WERI-Rb-1 (cell line): ENCODE measurements at regions not wholly inside any gene's neighbourhood (a gene's known extent, or its start where the extent isn't known, plus 50 kb on each side); places are given as distances from the start of the nearest gene placed in this dataset.

Experiments used
- DNase-seq: peaks from one replicate; pipeline ENCODE4 v3.0.0-alpha.2; 2020
- H3K27ac ChIP-seq: fragments of 250-450 bp; sonication (Bioruptor Pico); 2 replicates; pipeline ENCODE4 v1.5.1; 2020; ENCODE audit warnings: mild to moderate bottlenecking, moderate library complexity
- H3K27me3 ChIP-seq: fragments of 250-450 bp; sonication (Bioruptor Pico); 2 replicates; pipeline ENCODE4 v1.5.1; 2021; ENCODE audit warnings: mild to moderate bottlenecking, low read depth, moderate library complexity; ENCODE audit not compliant: insufficient read depth, severe bottlenecking
- H3K36me3 ChIP-seq: fragments of 250-450 bp; sonication (Bioruptor Pico); 2 replicates; pipeline ENCODE4 v1.5.1; 2020; ENCODE audit warnings: mild to moderate bottlenecking, moderate library complexity
- H3K4me3 ChIP-seq: 2 replicates; pipeline ENCODE4 v1.5.1; 2011; ENCODE audit warnings: low read depth, mild to moderate bottlenecking, control low read depth, low read length
- H3K9me3 ChIP-seq: fragments of 250-450 bp; sonication (Bioruptor Pico); 2 replicates; pipeline ENCODE4 v1.5.1; 2021; ENCODE audit warnings: mild to moderate bottlenecking, moderate library complexity; ENCODE audit not compliant: severe bottlenecking
- CTCF ChIP-seq: IDR thresholded peaks from 2 replicates; pipeline ENCODE4 v1.5.1; 2011; ENCODE audit warnings: low read depth, mild to moderate bottlenecking, control low read depth, inconsistent platforms, low read length

- Histone ChIP-seq H3K27me3 (no peaks in the 10 kb centered on the region), H3K27ac (no peak overlapping the region), H3K36me3 (no peaks in the 10 kb centered on the region), H3K4me3 (no peak overlapping the region), H3K9me3 (no peaks in the 10 kb centered on the region)
- TF ChIP-seq CTCF, result no peak
- no peak for DNase-seq
Observed at GRCh38 chr2:105504459-105504858, 105.6 kb upstream of the FHL2 start.

GRCh38 chr2:105502625-105503334, 103.9 kb upstream of the FHL2 start:
- no peaks in the 10 kb centered on the region for H3K36me3 ChIP-seq
- TF ChIP-seq CTCF, result no peak
- H3K4me3 ChIP-seq, result no peak overlapping the region
- no peaks in the 10 kb centered on the region for H3K27me3 ChIP-seq
- no peak for DNase-seq
- no peaks in the 10 kb centered on the region for H3K9me3 ChIP-seq
- no peak overlapping the region for H3K27ac ChIP-seq

GRCh38 chr2:105498281-105498846, 99.5 kb upstream of the FHL2 start:
- H3K27ac ChIP-seq, result no peak overlapping the region
- no peak overlapping the region for H3K4me3 ChIP-seq
- no peak for TF ChIP-seq CTCF
- H3K27me3 ChIP-seq, result no peaks in the 10 kb centered on the region
- DNase-seq, result no peak
- no peaks in the 10 kb centered on the region for H3K9me3 ChIP-seq
- no peaks in the 10 kb centered on the region for H3K36me3 ChIP-seq

- DNase-seq, result no peak
- TF ChIP-seq CTCF, result no peak
- no peaks in the 10 kb centered on the region for H3K36me3 ChIP-seq
- H3K9me3 ChIP-seq, result no peaks in the 10 kb centered on the region
- no peaks in the 10 kb centered on the region for H3K27me3 ChIP-seq
- no peak overlapping the region for H3K27ac ChIP-seq
- no peak overlapping the region for H3K4me3 ChIP-seq
Observed at GRCh38 chr2:105497094-105497493, 98.2 kb upstream of the FHL2 start.

- no peak overlapping the region for H3K27ac ChIP-seq
- no peak overlapping the region for H3K4me3 ChIP-seq
- H3K36me3 ChIP-seq, result no peaks in the 10 kb centered on the region
- no peaks in the 10 kb centered on the region for H3K27me3 ChIP-seq
- H3K9me3 ChIP-seq, result no peaks in the 10 kb centered on the region
- DNase-seq, result no peak
- TF ChIP-seq CTCF, result no peak
Observed at GRCh38 chr2:105496271-105496670, 97.4 kb upstream of the FHL2 start.
